Lung (tissue), 11 donors: ENCODE measurements at regions not wholly inside any gene's neighbourhood (a gene's known extent, or its start where the extent isn't known, plus 50 kb on each side); places are given as distances from the start of the nearest gene placed in this dataset.

Experiments used
- ATAC-seq: fragments of 200-7000 bp; cut with Tn5 transposase; one replicate; pipeline ENCODE4 v1.9.1; 2020; ENCODE audit warnings: moderate number of reproducible peaks; ENCODE audit not compliant: insufficient read depth, low FRiP score
- DNase-seq, 3 donors: peaks; one replicate each; pipeline ENCODE4 v3.0.0-alpha.2; 2013 to 2017
- H3K27ac ChIP-seq, 2 donors: one replicate each; pipeline ENCODE4 v1.5.1; 2013; ENCODE audit warnings: mild to moderate bottlenecking in 2 of 2, moderate library complexity in 2 of 2, control low read depth in 1 of 2, inconsistent platforms in 1 of 2, low read depth in 1 of 2, low read length in 1 of 2
- H3K27me3 ChIP-seq, 3 donors: one replicate each; pipeline ENCODE4 v1.5.1; 2013; ENCODE audit warnings: low read length in 2 of 3; ENCODE audit not compliant: control insufficient read depth in 3 of 3, insufficient read depth in 3 of 3
- H3K36me3 ChIP-seq, 4 donors: one replicate each; pipeline ENCODE4 v1.5.1; 2013; ENCODE audit warnings: low read length in 4 of 4, mild to moderate bottlenecking in 1 of 4, moderate library complexity in 1 of 4; ENCODE audit not compliant: control insufficient read depth in 4 of 4, insufficient read depth in 4 of 4
- H3K4me1 ChIP-seq, 5 donors: one replicate each; pipeline ENCODE4 v1.5.1; 2013; ENCODE audit warnings: low read length in 5 of 5, mild to moderate bottlenecking in 2 of 5, moderate library complexity in 1 of 5; ENCODE audit not compliant: control insufficient read depth in 5 of 5, insufficient read depth in 5 of 5
- H3K4me3 ChIP-seq: one replicate; pipeline ENCODE4 v1.5.1; 2013; ENCODE audit warnings: mild to moderate bottlenecking, control low read depth, moderate library complexity
- H3K9ac ChIP-seq, 2 donors: one replicate each; pipeline ENCODE4 v1.5.1; 2013; ENCODE audit warnings: low read length in 2 of 2, control low read depth in 1 of 2; ENCODE audit not compliant: insufficient read depth in 1 of 2
- H3K9me3 ChIP-seq, 4 donors: one replicate each; pipeline ENCODE4 v1.5.1; 2013; ENCODE audit warnings: low read length in 3 of 4, mild to moderate bottlenecking in 1 of 4, moderate library complexity in 1 of 4; ENCODE audit not compliant: control insufficient read depth in 4 of 4, insufficient read depth in 3 of 4
- WGBS, 2 donors: extraction: QIAGEN DNeasy Blood & Tissue Kit; methylation state at CpG; one replicate each; pipeline ENCODE4 v1.1.7; 2013; 5-methylcytosine and 5-hydroxymethylcytosine counted together
- TF ChIP-seq, protein P1 (sequence below): IDR thresholded peaks from 2 replicates; pipeline ENCODE4 v1.5.1; 2012; ENCODE audit warnings: mild to moderate bottlenecking; ENCODE audit errors: control extremely low read depth, extremely low read depth
- donor health status: control.
- donor health status: control.
- donor health status: Bipolar disorder and iron deficiency.
- donor health status: healthy.
- donor health status: DM: yes; HTN: yes; CAD: no.

DNA sequence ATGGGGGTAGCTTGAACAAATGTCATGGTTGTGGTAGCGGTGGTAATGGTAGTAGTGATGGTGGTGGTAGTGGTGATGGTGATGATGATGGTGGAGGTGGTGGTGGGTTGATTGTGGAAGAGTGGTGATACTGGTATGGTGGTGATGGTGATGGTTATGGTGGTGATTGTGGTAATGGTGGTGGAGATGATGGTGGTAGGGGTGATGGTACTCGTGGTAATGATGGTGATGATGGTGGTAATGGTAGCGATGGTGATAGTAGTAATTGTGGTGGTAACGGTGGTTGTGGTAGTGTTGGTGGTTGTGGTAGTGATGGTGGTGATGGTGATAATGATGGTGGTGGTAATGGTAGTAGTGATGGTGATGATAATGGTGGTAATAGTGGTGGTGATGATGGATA, 65.7 kb upstream of the SDK1 start:
- no peak for DNase-seq
- H3K9me3 ChIP-seq: peaks cover 0 to 10% (median 4%) of the 10 kb centered on the region in 4 donors
- TF ChIP-seq, protein P1, sequence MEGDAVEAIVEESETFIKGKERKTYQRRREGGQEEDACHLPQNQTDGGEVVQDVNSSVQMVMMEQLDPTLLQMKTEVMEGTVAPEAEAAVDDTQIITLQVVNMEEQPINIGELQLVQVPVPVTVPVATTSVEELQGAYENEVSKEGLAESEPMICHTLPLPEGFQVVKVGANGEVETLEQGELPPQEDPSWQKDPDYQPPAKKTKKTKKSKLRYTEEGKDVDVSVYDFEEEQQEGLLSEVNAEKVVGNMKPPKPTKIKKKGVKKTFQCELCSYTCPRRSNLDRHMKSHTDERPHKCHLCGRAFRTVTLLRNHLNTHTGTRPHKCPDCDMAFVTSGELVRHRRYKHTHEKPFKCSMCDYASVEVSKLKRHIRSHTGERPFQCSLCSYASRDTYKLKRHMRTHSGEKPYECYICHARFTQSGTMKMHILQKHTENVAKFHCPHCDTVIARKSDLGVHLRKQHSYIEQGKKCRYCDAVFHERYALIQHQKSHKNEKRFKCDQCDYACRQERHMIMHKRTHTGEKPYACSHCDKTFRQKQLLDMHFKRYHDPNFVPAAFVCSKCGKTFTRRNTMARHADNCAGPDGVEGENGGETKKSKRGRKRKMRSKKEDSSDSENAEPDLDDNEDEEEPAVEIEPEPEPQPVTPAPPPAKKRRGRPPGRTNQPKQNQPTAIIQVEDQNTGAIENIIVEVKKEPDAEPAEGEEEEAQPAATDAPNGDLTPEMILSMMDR: no peak
- ATAC-seq: no peak
- 86 to 92% methylated on average over 4 of the region's 4 CpGs for WGBS, 2 donors
- H3K9ac ChIP-seq: no peak overlapping the region
- no peaks in the 10 kb centered on the region for H3K36me3 ChIP-seq
- no peak overlapping the region for H3K4me3 ChIP-seq
- H3K27ac ChIP-seq: no peak overlapping the region
- H3K4me1 ChIP-seq: no peaks in the 10 kb centered on the region
- no peaks in the 10 kb centered on the region for H3K27me3 ChIP-seq

DNA sequence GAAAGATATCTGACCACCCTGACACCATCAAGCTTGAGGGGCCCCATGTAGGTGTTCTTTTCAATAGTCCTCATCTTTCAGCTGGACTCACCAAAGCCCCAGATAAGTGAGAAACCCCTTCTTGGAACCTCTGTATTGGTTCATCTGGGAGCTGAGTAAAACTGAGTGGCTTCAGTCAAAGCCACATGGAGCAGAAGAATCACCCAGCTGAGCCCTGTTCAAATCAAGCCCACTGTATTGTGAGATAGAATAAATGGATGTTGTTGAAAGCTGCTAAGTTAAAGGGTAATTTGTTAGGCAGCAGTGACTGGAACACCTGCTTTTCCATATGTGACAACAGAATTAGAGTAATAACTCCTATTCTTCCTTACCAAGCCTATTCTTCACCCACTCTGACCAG, 64.8 kb upstream of the SDK1 start:
- Histone ChIP-seq H3K27me3 (no peaks in the 10 kb centered on the region), H3K9me3 (peaks cover 0 to 10% (median 4%) of the 10 kb centered on the region in 4 donors), H3K4me3 (no peak overlapping the region), H3K9ac (no peak overlapping the region), H3K36me3 (no peaks in the 10 kb centered on the region), H3K4me1 (no peaks in the 10 kb centered on the region), H3K27ac (no peak overlapping the region)
- DNase-seq: no peak
- TF ChIP-seq, protein P1: no peak
- no peak for ATAC-seq

DNA sequence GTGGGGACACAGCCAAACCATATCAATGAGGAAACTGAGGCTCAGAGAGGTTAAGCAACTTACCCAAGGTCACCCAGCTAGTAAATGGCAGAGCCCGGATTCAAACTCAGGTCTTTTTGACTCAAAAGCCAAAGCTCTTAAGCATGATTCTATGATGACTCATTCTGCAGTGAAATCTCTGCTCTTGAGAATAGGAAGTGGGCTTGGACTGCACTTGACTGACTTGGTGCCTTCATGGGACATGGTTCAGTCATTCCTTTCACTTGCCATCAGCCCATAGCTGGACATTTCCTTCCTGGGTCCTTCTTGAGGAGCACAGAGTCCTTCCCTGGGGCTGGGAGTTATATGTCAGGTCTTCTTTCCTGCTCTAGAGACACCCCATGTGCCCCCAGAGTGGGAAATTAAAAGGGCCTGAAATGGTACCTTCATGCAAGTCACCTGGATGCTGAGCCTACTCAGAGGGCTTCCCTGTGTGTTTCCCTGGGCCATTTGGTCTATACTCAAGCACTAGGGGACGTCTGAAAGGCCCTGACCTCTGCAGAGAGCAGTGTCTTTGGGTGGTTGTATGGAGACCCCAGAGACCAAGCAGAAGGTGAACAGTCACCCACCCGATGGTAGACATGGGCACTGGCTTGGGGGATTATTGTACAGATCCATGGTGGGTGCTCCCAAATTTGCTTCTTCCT, 62.4 kb upstream of the SDK1 start:
- no peak for ATAC-seq
- TF ChIP-seq, protein P1: no peak
- Histone ChIP-seq H3K27me3 (no peaks in the 10 kb centered on the region), H3K4me3 (no peak overlapping the region), H3K9ac (no peak overlapping the region), H3K36me3 (no peaks in the 10 kb centered on the region), H3K9me3 (peaks cover 0 to 10% (median 4%) of the 10 kb centered on the region in 4 donors), H3K4me1 (no peaks in the 10 kb centered on the region), H3K27ac (no peak overlapping the region)
- DNase-seq: no peak
- 77 to 80% methylated on average over 3 of the region's 3 CpGs for WGBS, 2 donors

DNA sequence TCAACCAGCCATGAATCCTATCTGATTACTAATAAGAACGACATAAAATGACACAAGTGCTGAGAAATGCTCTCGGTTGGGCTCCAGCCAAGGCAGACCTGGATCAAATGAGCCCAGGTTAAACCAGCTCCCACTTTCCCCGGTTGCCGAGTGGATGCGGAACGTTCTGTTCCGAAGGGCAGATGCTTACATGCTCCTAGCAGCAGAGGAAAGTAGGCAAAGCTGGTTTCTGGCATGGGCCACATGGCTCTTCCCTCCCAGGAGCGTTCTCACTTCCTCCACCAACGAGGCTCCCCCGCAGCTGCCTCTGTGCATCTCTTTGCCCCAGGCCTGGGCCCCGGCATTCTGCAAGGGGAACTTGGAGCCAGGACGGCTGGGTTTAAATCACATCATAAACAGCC, 61.8 kb upstream of the SDK1 start:
- Histone ChIP-seq H3K27ac (no peak overlapping the region), H3K9ac (no peak overlapping the region), H3K36me3 (no peaks in the 10 kb centered on the region), H3K9me3 (peaks cover 0 to 10% (median 4%) of the 10 kb centered on the region in 4 donors), H3K4me1 (no peaks in the 10 kb centered on the region), H3K4me3 (no peak overlapping the region), H3K27me3 (no peaks in the 10 kb centered on the region)
- 85 to 87% methylated on average over 12 of the region's 12 CpGs for WGBS, 2 donors
- ATAC-seq (no peak), DNase-seq (no peak)
- TF ChIP-seq, protein P1: no peak
